ENCODE measurements at regions not wholly inside any gene's neighbourhood (a gene's known extent, or its start where the extent isn't known, plus 50 kb on each side); places are given as distances from the start of the nearest gene placed in this dataset.

- POLR2A ChIA-PET (ENCODE audit: unreplicated experiment), result no interaction called here
- no peak for TF ChIP-seq CTCF (conservative IDR thresholded peaks at IDR 0.05)
- TF ChIP-seq EZH2 (IDR thresholded peaks at IDR 0.05; ENCODE audit: low read depth), result no peak
- H3K4me1 ChIP-seq (replicated peaks; ENCODE audit: insufficient read depth), result no peaks in the 10 kb centered on the region
- H3K36me3 ChIP-seq (ENCODE audit: low read depth), result no peaks in the 10 kb centered on the region
- no peaks in the 10 kb centered on the region for H3K9me3 ChIP-seq (ENCODE audit: insufficient read depth, low read depth)
- no peaks in the 10 kb centered on the region for H4K20me1 ChIP-seq (ENCODE audit: insufficient read depth)
- no peak overlapping the region for H3K4me2 ChIP-seq
- no peaks in the 10 kb centered on the region for H3K79me2 ChIP-seq (ENCODE audit: low read depth)
- no peak overlapping the region for H3K4me3 ChIP-seq
- no peaks in the 10 kb centered on the region for H3K9me2 ChIP-seq (ENCODE audit: insufficient read depth)
- H2AFZ ChIP-seq, result no peak overlapping the region
- CTCF ChIA-PET, result no interaction called here
- BruUV-seq (replicated peaks), result no TSS peak
- no peak overlapping the region for H3K27ac ChIP-seq
- H3K27me3 ChIP-seq (ENCODE audit: insufficient read depth, low read depth), result no peaks in the 10 kb centered on the region
- DNase-seq, result no peak
- H3F3A ChIP-seq (ENCODE audit: insufficient read depth, low read depth), result no peaks in the 10 kb centered on the region
- intact Hi-C loops (cut with micrococcal nuclease; ENCODE audit: unreplicated experiment), result no loop called here
These were observed 1567.3 kb downstream of the SLITRK5 start for GRCh38 chr13:89238496-89238895.

- Histone ChIP-seq H3F3A (ENCODE audit: insufficient read depth, low read depth) (no peaks in the 10 kb centered on the region), H3K9me3 (ENCODE audit: insufficient read depth, low read depth) (no peaks in the 10 kb centered on the region), H3K79me2 (ENCODE audit: low read depth) (no peaks in the 10 kb centered on the region), H3K36me3 (ENCODE audit: low read depth) (no peaks in the 10 kb centered on the region), H2AFZ (no peak overlapping the region), H3K27me3 (ENCODE audit: insufficient read depth, low read depth) (no peaks in the 10 kb centered on the region), H3K27ac (no peak overlapping the region), H3K4me1 (replicated peaks; ENCODE audit: insufficient read depth) (no peaks in the 10 kb centered on the region), H3K4me3 (no peak overlapping the region), H3K4me2 (no peak overlapping the region), H4K20me1 (ENCODE audit: insufficient read depth) (no peaks in the 10 kb centered on the region), H3K9me2 (ENCODE audit: insufficient read depth) (no peaks in the 10 kb centered on the region)
- no peak for TF ChIP-seq EZH2 (IDR thresholded peaks at IDR 0.05; ENCODE audit: low read depth)
- TF ChIP-seq CTCF (conservative IDR thresholded peaks at IDR 0.05), result no peak
- CTCF ChIA-PET, result no interaction called here
- BruUV-seq (replicated peaks), result no TSS peak
- DNase-seq, result no peak
- intact Hi-C loops (cut with micrococcal nuclease; ENCODE audit: unreplicated experiment), result no loop called here
- POLR2A ChIA-PET (ENCODE audit: unreplicated experiment), result no interaction called here
These were observed 1568.4 kb downstream of the SLITRK5 start for GRCh38 chr13:89239361-89240127.

- Histone ChIP-seq H3K4me2 (no peak overlapping the region), H3K79me2 (ENCODE audit: low read depth) (no peaks in the 10 kb centered on the region), H3K36me3 (ENCODE audit: low read depth) (no peaks in the 10 kb centered on the region), H3K4me1 (replicated peaks; ENCODE audit: insufficient read depth) (no peaks in the 10 kb centered on the region), H3K4me3 (no peak overlapping the region), H3K9me2 (ENCODE audit: insufficient read depth) (no peaks in the 10 kb centered on the region), H2AFZ (no peak overlapping the region), H3F3A (ENCODE audit: insufficient read depth, low read depth) (no peaks in the 10 kb centered on the region), H4K20me1 (ENCODE audit: insufficient read depth) (no peaks in the 10 kb centered on the region), H3K9me3 (ENCODE audit: insufficient read depth, low read depth) (no peaks in the 10 kb centered on the region; the same call in 1 of the 2 replicates), H3K27ac (no peak overlapping the region), H3K27me3 (ENCODE audit: insufficient read depth, low read depth) (no peaks in the 10 kb centered on the region)
- no TSS peak for BruUV-seq (replicated peaks)
- ChIA-PET POLR2A (ENCODE audit: unreplicated experiment) (no interaction called here), CTCF (no interaction called here)
- no peak for DNase-seq
- TF ChIP-seq CTCF (conservative IDR thresholded peaks at IDR 0.05) (no peak), EZH2 (IDR thresholded peaks at IDR 0.05; ENCODE audit: low read depth) (no peak)
- intact Hi-C loops (cut with micrococcal nuclease; ENCODE audit: unreplicated experiment), result no loop called here
These were observed 1584.8 kb downstream of the SLITRK5 start for GRCh38 chr13:89255844-89256406.
